GM21528 (cell line): ENCODE measurements at regions not wholly inside any gene's neighbourhood (a gene's known extent, or its start where the extent isn't known, plus 50 kb on each side); places are given as distances from the start of the nearest gene placed in this dataset.

Experiments used
- ATAC-seq: cut with Tn5 transposase; IDR thresholded peaks from one replicate; pipeline ENCODE4 v1.9.1; 2021; ENCODE audit warnings: mild to moderate bottlenecking, moderate library complexity; ENCODE audit not compliant: unreplicated experiment, low FRiP score

DNA sequence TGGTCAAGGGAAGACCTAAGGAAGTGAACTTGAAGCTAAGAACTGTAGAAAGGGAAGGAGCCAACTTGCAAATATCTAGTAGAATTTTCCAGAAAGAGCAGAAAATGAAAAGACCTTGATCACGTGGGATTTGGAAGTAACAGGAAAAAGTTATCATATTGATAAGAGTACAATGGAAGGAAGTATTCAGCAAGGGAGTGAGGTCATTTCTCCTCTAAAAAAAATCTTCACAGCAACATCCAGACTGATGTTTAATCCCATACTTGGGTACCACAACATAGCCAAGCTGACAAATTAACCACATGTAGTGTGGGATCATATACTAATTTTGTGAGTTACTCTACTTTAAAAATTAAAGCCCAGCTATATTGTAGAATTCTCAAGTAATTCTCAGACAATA lies 207.0 kb upstream of the CXCL12 start:
- ATAC-seq: no peak

DNA sequence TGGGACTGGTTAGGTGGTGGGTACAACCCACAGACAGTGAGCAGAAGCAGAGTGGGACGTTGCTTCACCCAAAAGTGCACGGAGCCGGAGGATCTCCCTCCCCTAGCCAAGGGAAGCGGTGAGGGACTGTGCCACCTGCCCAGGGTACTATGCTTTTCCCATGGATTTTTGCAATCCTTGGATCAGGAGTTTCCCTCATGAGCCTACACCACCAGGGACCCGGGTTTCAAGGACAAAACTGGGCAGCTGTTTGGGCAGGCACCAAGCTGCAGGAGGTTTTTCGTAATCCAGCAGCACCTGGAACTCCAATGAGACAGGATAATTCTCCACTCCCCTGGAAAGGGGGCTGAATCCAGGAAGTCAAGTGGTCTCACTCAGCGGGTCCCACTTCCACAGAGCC lies 209.1 kb upstream of the CXCL12 start:
- no peak for ATAC-seq

- ATAC-seq: no peak
These were observed 222.2 kb upstream of the CXCL12 start for GRCh38 chr10:44607116-44607515.

- no peak for ATAC-seq
These were observed 234.0 kb upstream of the CXCL12 start for GRCh38 chr10:44618910-44619309.

- no peak for ATAC-seq
These were observed 234.6 kb upstream of the CXCL12 start for GRCh38 chr10:44619521-44619920.

- no peak for ATAC-seq
These were observed 235.1 kb upstream of the CXCL12 start for GRCh38 chr10:44619975-44620374.

DNA sequence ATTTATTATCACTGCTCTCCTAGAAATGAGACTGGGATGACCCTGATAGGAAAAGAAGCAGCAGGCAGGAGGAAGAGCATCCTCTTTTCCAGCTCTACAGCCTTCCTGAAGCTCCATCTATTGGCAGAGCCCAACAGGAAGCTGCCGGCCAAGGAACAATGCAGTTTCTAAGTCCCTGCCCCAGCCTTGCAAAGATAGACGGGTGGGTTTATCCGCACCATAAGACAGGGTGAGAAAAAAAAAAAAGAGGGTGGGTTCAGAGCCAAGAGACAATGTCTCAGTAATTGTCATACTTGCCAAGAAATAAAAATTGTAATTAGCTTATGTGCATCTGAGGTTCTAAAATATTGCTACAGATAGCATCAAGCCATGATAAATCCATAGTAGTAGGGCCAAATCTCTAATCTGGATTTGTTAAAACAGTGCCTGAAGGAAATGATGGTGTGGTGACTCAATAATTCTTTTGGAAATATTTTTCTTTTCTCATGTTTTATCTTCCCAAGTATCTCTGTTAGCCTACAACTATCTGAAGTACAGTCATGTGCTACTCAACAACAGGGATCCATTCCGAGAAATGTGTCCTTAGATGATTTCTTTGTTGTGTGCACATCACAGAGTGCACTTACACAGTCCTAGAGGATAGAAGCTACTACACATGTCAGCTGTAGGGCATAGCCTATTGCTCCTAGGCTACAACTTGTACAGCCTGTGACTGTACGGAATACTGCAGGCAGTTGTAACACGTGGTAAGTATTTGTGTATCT lies 242.9 kb upstream of the CXCL12 start:
- no peak for ATAC-seq

DNA sequence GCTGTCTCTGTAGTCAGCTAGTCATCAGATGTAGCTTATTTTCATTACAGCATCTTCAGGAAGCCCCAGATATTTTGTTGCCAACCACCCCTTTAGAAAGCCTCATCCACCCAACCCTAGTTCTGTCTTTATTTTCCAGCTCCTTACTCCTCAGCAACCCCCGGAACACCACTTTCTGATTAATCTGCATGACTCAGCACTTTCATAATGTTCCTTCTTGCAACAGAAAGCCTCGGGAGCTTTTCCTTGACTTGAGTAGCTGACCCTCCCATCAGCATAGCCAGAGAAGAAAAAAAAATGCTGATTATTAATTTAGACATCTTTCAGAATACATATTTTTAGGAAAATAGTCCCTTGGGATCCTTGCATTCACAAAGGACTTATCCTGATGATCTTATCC lies 244.0 kb upstream of the CXCL12 start:
- ATAC-seq: no peak

DNA sequence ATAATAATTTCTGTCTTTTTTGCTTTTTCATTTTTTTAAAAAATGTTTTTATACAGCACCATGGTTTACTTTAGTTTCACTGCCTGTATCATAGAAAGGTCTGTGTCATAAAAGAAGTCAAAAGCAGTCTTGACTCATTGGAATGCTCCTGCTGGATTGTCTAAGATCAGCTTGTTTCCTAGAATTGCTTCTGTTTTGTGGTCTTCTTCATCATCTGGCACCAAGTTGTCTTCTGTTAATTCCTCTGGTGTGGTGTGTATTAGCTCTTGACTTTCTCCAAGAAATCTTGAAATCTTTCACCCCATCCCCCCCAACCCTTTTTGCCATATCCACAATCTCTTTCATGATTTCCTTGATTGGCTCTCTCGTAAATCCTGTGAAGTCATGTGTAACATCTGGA lies 250.3 kb upstream of the CXCL12 start:
- ATAC-seq: no peak

DNA sequence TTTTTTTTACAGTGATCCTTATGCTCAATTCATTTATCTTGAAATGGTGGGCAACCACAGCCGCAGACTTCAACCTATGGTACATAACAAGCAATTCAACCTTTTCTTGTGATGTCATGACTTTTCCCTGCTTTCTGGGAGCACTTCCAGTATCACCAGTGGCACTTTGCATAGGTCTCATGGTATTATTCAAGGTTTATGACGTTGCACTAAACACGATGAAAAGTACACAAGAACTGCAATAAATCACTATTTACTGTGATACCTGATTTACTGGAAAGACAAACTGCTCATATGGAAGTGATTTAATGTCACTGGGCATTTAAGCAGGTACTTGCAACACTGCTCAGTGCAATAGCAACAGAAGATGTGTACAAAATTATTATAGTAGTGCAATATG lies 251.7 kb upstream of the CXCL12 start:
- ATAC-seq: no peak

GRCh38 chr10:44640429-44640828 lies 255.5 kb upstream of the CXCL12 start:
- ATAC-seq: no peak

DNA sequence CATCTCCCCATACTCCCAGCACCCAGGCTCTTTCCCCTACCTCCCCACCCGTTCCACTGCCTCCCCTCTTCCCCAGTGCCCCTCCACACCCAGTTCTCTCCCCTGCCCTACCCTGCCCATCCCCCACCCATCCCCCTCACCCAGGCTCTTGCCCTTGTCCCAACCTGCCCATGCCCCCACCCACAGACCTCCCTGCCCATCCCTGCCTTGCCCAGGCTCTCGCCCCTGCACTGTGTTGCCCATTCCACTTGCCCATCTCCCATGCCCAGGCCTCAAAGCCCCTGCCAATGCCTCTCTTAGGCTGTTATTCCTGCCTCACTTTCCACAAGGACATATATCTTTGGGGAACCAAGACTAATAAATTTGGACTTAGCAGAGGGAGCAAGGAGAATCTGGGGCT lies 262.6 kb upstream of the CXCL12 start:
- no peak for ATAC-seq

DNA sequence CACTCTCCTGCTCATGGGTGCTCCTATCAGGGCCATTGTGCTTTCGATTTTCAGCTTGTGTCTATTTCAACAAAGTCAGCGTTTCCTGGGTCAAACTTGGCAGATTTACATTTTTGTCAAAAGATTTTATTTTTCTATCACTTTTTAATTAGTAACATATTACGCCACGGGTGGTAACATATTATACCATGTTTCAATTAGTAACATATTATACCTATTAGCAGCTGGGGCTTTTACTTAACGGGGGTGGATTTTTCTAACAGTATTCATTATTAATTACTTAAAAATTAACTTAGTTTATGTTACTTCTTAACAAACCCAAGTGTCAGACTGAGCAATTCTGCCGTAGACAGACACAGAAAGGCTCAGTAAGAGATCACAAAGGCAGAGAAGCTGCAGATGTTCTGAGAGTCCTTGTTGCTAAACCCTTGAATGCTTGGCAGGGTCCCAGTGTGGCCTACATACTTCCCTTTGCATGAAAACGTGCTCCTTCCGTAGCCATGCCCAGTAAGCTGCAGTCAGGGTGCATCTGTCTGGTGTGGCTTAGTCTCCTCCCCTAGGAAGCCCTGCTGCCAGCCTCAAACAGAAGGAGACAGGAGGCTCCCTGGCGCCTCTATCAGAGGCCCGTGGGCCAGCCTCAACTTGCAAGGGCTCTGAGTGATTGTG lies 263.1 kb upstream of the CXCL12 start:
- no peak for ATAC-seq

DNA sequence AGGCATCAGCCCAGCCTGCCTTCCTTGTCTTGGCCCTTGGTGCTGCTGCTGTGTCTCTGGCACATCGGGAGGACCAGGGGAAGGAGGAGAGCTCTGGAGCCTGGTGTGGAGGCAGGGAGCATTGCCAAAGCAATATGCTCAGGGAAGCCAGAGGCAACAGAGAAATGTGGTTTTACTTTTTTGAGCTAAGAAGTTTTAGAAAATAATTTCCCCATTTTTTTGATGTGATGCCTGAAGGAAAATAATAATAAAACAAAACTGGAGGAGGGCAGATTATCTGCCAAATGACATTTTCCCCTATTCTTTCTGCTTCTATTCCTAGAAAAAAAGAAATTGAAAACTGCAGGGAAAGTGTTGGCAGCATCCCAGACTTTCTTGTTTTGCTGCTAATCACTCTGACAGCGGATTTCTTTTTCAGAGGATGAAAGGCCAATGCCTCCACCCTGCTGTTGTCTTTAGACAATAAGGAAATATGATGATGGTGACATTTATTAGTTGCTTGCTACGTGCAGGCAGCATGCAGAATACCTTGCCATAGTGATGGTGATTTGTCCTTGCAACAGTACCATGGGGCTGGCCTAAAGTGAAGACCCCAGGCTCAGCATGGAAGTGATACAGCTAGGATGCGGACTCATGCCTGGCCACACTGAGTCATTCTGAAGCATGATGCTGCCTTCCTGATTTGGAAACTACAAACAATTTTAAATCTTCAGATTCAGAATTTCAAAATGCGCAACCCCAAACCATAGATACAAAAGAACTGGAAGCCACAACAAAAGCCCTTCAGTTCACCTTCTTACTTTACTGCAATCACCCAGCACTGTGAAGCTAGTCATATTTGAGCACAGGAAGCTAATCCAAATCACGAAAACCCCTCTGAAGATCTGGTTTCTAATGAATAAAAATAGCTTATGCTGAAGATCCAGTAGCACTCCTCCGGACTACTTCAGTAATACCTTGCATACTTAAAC lies 260.2 kb upstream of the TMEM72 start:
- no peak for ATAC-seq

- ATAC-seq: no peak
These were observed 259.3 kb upstream of the TMEM72 start for GRCh38 chr10:44651834-44652233.

GRCh38 chr10:44659320-44659719 lies 251.8 kb upstream of the TMEM72 start:
- no peak for ATAC-seq

GRCh38 chr10:44660271-44660670 lies 250.9 kb upstream of the TMEM72 start:
- ATAC-seq: no peak

- no peak for ATAC-seq
These were observed 249.1 kb upstream of the TMEM72 start for GRCh38 chr10:44662051-44662450.

DNA sequence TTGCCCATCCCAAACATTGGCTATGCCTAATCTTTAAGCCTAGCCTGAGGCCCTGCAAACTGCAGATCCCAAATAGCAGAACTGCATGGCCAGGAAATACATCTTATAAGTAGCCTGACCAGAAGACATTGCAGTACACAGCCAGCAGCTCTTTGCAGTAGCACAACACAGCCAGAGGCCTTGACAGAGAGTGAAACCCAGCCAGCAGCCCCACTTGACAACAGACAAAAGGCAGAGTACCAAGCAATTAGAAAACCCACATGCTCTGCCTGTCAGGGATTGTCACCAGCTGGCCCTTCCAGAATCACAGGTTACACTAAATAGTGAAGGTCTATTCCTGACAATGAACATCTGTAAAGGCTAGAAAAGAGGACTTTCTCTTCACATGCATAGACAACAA lies 242.8 kb upstream of the TMEM72 start:
- ATAC-seq: no peak

DNA sequence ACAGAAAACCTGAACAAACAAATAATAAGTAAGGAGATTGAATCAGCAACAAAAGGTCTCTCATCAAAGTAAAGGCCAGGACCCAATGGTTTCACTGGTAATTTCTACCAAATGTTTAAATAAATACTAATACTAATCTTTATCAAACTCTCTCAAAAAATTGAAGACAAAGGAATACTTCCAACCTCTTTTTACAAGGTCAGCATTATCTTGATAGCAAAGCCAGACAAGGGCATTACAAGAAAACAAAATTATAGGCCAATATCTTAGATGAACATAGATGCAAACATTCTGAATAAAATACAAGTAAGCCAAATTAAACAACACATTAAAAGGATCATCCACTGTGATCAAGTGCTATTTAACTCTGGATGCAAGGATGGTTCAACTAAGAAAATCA lies 239.8 kb upstream of the TMEM72 start:
- no peak for ATAC-seq
